ENCODE measurements at regions not wholly inside any gene's neighbourhood (a gene's known extent, or its start where the extent isn't known, plus 50 kb on each side); places are given as distances from the start of the nearest gene placed in this dataset.

DNA sequence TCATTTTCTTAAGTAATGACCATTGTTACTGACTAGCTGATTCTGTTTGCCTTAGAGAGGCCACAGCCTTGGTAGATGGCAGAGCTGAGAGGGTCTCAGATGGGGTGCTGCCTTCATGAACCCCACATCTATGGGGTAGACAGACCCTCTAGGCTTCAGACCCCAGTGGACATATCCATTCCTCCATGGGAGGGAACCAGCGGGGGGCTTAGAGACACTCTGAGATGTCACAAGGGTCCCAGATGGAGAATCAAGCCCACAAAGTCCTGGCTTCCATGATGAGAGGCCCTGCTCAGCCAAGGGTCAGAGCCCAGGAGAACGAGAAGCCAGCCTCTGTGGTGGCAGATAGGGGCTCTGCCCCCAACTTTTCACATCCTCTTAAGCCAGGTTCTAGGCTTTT lies 408.6 kb downstream of the TCERG1L start:
- TF ChIP-seq, protein P1, sequence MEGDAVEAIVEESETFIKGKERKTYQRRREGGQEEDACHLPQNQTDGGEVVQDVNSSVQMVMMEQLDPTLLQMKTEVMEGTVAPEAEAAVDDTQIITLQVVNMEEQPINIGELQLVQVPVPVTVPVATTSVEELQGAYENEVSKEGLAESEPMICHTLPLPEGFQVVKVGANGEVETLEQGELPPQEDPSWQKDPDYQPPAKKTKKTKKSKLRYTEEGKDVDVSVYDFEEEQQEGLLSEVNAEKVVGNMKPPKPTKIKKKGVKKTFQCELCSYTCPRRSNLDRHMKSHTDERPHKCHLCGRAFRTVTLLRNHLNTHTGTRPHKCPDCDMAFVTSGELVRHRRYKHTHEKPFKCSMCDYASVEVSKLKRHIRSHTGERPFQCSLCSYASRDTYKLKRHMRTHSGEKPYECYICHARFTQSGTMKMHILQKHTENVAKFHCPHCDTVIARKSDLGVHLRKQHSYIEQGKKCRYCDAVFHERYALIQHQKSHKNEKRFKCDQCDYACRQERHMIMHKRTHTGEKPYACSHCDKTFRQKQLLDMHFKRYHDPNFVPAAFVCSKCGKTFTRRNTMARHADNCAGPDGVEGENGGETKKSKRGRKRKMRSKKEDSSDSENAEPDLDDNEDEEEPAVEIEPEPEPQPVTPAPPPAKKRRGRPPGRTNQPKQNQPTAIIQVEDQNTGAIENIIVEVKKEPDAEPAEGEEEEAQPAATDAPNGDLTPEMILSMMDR (IDR thresholded peaks at IDR 0.05): no peak
- no peak for TF ChIP-seq POLR2AphosphoS5 (IDR thresholded peaks at IDR 0.05)
- no peak for TF ChIP-seq POLR2A (IDR thresholded peaks at IDR 0.05)
